T-helper 1 cell treated with Interleukin-12 subunit alpha and Interleukin-12 subunit beta and Interleukin-4 antibody, amounts not matched to agents 30 μg/mL and 1 μg/mL, for 36 hours (primary cell): ENCODE measurements at regions not wholly inside any gene's neighbourhood (a gene's known extent, or its start where the extent isn't known, plus 50 kb on each side); places are given as distances from the start of the nearest gene placed in this dataset.

Source experiments
- H3K27ac Mint-ChIP-seq: one replicate; pipeline ENCODE4 v1.8.0; 2021; ENCODE audit warnings: mild to moderate bottlenecking, mixed read lengths
- H3K27me3 Mint-ChIP-seq: one replicate; pipeline ENCODE4 v1.8.0; 2021; ENCODE audit warnings: low read depth, mixed read lengths
- H3K36me3 Mint-ChIP-seq: one replicate; pipeline ENCODE4 v1.8.0; 2021; ENCODE audit warnings: low read depth, mixed read lengths
- H3K4me1 Mint-ChIP-seq: one replicate; pipeline ENCODE4 v1.8.0; 2021; ENCODE audit warnings: low read depth, mixed read lengths
- H3K4me3 Mint-ChIP-seq: one replicate; pipeline ENCODE4 v1.8.0; 2021; ENCODE audit warnings: mild to moderate bottlenecking, moderate library complexity, mixed read lengths
- H3K9me3 Mint-ChIP-seq: one replicate; pipeline ENCODE4 v1.8.0; 2021; ENCODE audit warnings: mixed read lengths

DNA sequence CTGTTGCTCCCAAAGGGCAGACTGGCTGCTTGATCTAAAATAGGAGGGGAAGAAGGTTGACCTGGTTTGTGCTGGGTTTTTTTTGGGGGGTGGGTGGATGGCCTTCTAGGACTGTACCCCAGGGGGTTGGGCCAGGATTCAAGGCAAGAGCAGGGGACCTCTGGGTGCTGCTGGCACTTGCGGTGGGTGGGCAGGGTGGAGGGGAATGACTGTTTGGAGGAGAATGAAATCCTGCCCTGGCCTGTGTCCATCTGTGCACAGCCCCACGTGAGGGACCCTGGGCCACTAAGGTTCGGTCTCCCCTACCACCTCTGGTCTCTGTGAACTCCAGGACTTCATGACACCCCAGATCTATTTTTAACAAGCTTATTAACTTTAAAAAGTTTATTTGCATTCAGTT lies 414.2 kb downstream of the PTPRU start:
- no peak overlapping the region for H3K27ac Mint-ChIP-seq
- H3K36me3 Mint-ChIP-seq = peaks cover 2% of the 10 kb centered on the region
- H3K4me1 Mint-ChIP-seq = no peaks in the 10 kb centered on the region
- H3K9me3 Mint-ChIP-seq = no peaks in the 10 kb centered on the region
- peaks cover 13% of the 10 kb centered on the region for H3K27me3 Mint-ChIP-seq
- H3K4me3 Mint-ChIP-seq = no peak overlapping the region

DNA sequence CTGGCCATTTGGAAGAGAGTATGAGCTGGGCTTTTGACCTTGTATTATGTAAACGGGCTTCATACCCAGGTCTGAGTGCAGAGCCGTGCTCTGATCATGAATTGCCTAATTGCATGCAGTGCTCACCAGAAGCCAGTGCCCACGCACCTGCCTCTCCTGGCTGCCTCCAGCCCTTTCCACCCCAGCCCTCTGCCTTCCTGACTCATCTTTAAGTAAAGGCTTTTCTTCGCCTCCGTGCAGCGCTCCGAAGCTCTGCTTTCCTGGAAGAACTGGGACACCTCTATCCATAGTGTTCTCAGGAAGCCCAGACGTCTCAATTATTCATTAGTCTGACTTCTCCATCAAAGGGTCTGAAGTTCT lies 413.7 kb downstream of the PTPRU start:
- H3K36me3 Mint-ChIP-seq = peaks cover 2% of the 10 kb centered on the region
- H3K27ac Mint-ChIP-seq = no peak overlapping the region
- peaks cover 10% of the 10 kb centered on the region for H3K27me3 Mint-ChIP-seq
- H3K4me1 Mint-ChIP-seq = no peaks in the 10 kb centered on the region
- H3K4me3 Mint-ChIP-seq = no peak overlapping the region
- H3K9me3 Mint-ChIP-seq = no peaks in the 10 kb centered on the region

DNA sequence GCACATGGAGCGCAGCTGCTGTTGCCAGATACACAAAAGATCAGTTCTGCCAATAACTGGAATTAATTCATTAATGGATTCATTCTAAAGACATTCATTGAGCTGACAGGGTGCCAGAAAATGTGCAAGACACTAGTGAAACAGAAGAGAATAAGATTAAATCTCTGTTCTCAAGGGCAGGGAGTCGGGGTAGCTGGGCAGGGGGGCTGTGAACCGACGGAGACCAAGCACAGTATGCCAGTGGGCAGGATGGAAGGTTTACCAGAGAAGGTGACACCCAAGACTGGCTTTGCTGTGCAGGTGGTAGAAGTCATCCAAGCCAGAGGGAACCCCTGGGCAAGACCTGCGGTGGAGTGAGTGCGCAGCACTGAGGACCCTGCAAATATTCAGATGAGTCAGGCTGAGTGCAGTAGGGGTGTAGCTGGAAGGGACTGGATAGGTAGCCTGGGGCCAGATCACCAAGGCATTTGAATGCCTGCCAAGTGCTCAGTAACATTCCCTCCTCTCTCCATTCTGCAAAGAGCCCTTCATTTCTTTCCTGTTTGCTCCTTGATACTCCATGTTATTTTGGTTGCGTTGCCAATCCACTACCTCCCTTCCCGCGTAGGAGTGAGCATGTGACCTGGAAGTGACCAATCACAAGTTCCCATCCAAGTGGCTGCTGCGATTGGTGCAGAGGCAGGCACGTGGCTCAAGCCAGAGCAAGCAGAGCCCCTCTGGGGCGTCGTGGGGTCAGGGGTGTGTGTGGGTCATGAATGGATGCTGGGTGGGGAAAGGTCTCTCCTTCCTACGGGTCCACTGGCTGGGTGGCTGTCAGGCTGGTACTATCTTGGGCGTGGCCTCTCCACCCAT lies 413.1 kb downstream of the PTPRU start:
- peaks cover 2% of the 10 kb centered on the region for H3K36me3 Mint-ChIP-seq
- no peak overlapping the region for H3K4me3 Mint-ChIP-seq
- no peak overlapping the region for H3K27ac Mint-ChIP-seq
- no peaks in the 10 kb centered on the region for H3K9me3 Mint-ChIP-seq
- peaks cover 14% of the 10 kb centered on the region for H3K27me3 Mint-ChIP-seq
- no peaks in the 10 kb centered on the region for H3K4me1 Mint-ChIP-seq

DNA sequence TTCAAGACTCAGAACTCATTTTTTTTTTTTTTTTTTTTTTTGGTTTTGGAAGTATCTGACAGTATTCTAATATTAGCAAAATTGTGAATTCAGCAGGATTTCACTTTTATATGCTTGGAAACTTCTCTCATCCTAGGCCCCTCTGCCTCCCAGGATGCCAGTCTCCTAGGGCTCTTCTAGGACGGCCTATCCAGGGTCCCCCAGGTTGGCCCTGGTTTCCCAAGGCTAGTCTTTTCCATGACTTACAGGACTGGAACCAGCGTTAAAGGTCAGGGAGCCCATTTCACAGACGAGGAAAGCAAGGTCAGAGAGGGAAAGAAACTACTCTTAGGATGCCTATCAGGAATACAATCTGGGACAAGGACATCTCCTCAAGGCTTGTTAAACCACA lies 412.5 kb downstream of the PTPRU start:
- Mint-ChIP-seq H3K4me3 (no peak overlapping the region), H3K4me1 (no peaks in the 10 kb centered on the region), H3K9me3 (no peaks in the 10 kb centered on the region), H3K27ac (no peak overlapping the region), H3K36me3 (peaks cover 2% of the 10 kb centered on the region), H3K27me3 (peaks cover 14% of the 10 kb centered on the region)

DNA sequence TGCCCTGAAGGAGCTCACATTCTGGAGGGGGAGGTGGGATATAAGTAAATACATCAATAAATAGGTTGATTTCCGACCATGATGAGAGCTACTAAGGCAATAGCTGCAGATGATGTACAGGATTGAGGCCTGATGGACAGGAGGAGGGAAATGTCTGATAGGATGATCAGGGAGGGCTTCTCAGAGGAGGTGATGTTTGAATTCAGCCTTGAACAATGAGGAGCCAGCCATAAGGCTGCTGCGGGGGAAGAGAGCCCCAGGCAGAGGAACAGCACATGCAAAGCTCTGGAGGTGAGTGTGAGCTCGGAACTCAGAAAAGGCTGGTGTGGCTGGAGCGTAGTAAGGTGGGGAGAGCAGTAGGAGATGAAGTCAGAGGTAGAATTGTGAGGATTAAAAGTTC lies 411.7 kb downstream of the PTPRU start:
- H3K4me3 Mint-ChIP-seq = no peak overlapping the region
- H3K27me3 Mint-ChIP-seq = peaks cover 20% of the 10 kb centered on the region
- H3K4me1 Mint-ChIP-seq = no peaks in the 10 kb centered on the region
- H3K36me3 Mint-ChIP-seq = peaks cover 2% of the 10 kb centered on the region
- H3K27ac Mint-ChIP-seq = no peak overlapping the region
- no peaks in the 10 kb centered on the region for H3K9me3 Mint-ChIP-seq

DNA sequence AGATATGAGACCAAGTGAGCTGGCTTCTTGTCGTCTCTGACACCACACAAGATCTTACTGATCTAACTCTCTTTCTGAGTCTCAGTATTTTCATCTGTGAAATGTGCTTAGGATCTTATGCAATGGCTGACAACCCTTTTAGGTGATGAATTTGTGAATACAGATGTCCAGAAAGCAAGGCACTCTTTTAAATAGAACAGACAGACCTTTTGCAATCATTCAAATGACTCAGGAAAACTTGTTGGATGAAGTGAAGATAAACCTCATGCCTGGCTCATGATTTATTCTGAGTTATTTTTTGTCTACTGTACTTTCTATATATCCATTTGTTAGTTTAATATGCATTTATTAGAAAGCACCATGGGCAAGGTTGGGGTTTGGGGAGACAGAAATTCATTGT lies 411.3 kb downstream of the PTPRU start:
- H3K4me3 Mint-ChIP-seq = no peak overlapping the region

DNA sequence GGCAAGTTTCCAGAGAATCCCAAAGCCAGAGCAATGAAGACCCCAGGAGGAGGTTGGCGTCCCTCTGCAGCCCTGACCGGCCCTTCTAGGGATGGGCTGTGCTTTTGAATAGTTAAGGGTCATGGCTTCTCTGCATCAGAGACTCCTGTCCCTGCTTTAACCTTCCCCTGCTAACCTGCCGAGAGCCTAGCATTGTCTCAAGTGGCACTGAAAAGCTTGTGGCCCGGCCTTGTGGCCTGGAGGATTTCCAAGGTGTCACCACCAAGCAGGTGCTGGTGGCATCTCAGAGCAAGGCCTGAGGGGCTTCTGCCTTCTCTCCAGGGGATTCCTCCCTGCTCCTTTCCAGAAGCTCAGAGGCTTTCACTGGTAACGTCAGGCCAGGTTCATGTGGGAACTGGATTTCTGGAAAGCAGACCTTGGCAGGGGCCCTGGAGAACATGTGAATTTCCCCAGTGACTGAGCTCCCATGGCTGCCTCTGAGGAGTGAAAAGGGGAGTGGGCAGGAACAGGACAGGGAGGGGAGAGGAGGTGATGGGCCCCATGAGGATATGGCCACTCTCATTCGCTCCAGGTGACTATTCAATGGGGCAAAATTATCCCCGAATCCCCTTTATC lies 409.9 kb downstream of the PTPRU start:
- H3K36me3 Mint-ChIP-seq = peaks cover 2% of the 10 kb centered on the region
- no peaks in the 10 kb centered on the region for H3K9me3 Mint-ChIP-seq
- no peak overlapping the region for H3K4me3 Mint-ChIP-seq
- H3K4me1 Mint-ChIP-seq = no peaks in the 10 kb centered on the region
- H3K27ac Mint-ChIP-seq = no peak overlapping the region
- peaks cover 21% of the 10 kb centered on the region for H3K27me3 Mint-ChIP-seq

More for the DNA sequence above, 411.3 kb downstream of the PTPRU start:
- peaks cover 2% of the 10 kb centered on the region for H3K36me3 Mint-ChIP-seq
- H3K27me3 Mint-ChIP-seq = peaks cover 21% of the 10 kb centered on the region
- no peaks in the 10 kb centered on the region for H3K9me3 Mint-ChIP-seq
- no peaks in the 10 kb centered on the region for H3K4me1 Mint-ChIP-seq
- no peak overlapping the region for H3K27ac Mint-ChIP-seq

DNA sequence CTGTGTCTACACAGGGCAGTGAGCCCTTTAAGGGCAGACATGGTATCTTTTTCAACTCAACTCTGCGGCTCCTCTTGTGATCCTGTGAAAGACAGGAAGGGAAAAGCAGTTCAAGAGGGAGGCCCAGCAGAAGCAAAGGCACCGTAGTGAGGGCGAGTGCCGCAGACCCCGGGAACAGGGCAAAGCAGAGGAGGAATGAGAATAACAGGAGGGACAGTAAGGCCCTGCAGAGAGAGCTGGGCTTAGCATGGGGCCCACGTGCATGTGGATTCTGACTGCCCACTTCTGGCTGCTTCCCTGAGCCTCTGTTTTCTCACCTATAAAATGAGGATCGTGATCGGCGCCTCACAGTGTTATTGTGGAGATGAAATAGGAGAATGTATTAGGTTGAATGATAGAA lies 409.3 kb downstream of the PTPRU start:
- no peak overlapping the region for H3K27ac Mint-ChIP-seq
- H3K4me3 Mint-ChIP-seq = no peak overlapping the region
- H3K36me3 Mint-ChIP-seq = peaks cover 2% of the 10 kb centered on the region
- H3K4me1 Mint-ChIP-seq = no peaks in the 10 kb centered on the region
- H3K27me3 Mint-ChIP-seq = peaks cover 21% of the 10 kb centered on the region
- H3K9me3 Mint-ChIP-seq = no peaks in the 10 kb centered on the region

DNA sequence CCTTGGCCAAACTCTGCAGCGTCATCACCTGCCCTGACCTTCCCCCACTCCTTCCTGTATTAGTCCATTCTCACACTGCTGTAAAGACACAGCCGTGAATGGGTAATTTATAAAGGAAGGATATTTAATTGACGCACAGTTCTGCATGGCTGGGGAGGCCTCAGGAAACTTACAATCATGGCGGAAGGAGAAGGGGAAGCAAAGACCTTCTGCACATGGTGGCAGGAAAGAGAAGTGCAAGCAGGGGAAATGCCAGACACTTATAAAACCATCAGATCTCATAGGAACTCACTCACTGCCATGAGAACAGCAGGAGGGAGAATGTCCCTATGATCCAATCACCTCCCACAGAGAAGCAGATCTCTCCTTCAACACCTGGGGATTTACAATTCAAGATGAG lies 408.5 kb downstream of the PTPRU start:
- H3K36me3 Mint-ChIP-seq = peaks cover 2% of the 10 kb centered on the region
- peaks cover 21% of the 10 kb centered on the region for H3K27me3 Mint-ChIP-seq
- H3K9me3 Mint-ChIP-seq = no peaks in the 10 kb centered on the region
- no peak overlapping the region for H3K27ac Mint-ChIP-seq
- no peaks in the 10 kb centered on the region for H3K4me1 Mint-ChIP-seq
- H3K4me3 Mint-ChIP-seq = no peak overlapping the region

DNA sequence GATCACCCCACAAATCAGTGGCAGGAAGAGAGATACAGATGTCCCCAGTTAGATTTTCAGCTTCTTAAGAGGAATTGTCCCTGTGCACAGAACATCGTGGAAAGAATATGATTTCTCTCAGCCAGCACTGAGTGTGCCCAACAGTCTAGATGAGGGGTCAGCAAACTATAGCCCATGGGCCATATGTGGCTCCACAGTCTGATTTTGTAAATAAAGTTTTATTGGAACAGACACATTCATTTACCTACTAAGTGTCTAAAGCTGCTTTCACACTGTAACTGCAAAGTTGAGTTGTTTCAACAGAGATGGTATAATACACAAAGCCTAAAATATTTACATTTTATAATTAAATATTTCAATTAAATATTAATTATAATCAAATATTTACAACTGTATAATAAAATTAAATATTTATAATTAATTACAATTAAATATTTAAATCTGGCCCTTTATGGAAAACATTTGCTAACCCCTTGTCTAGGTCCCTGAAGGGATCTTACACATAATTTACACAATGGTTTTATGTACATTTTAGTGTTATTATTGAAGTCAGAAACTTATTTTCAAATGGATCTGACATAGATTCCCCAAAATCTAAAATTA lies 407.6 kb downstream of the PTPRU start:
- H3K27ac Mint-ChIP-seq = no peak overlapping the region
- no peak overlapping the region for H3K4me3 Mint-ChIP-seq
- H3K27me3 Mint-ChIP-seq = peaks cover 21% of the 10 kb centered on the region
- no peaks in the 10 kb centered on the region for H3K4me1 Mint-ChIP-seq
- peaks cover 2% of the 10 kb centered on the region for H3K36me3 Mint-ChIP-seq
- no peaks in the 10 kb centered on the region for H3K9me3 Mint-ChIP-seq

DNA sequence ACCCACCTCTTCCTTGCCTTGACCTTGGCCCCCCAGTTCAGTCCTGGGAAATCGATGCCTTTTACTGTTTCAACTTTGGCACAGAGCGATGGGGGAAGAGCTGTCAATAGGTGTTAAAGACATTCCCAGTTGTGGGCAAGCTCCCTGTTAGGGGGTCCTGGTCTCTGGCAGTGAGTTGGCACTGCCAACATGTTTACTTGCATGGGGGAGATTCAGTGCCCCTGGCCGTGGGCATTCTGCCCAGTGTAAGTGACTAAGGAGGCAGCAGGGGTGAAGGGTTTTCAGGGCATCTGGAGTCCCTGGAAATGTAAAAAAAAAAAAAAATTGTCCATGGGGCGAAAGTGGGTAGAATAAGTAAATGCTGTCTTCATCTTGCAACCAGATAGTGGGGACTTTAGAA lies 407.0 kb downstream of the PTPRU start:
- H3K9me3 Mint-ChIP-seq = no peaks in the 10 kb centered on the region
- no peak overlapping the region for H3K4me3 Mint-ChIP-seq
- no peaks in the 10 kb centered on the region for H3K4me1 Mint-ChIP-seq
- H3K27ac Mint-ChIP-seq = no peak overlapping the region
- H3K36me3 Mint-ChIP-seq = peaks cover 2% of the 10 kb centered on the region
- H3K27me3 Mint-ChIP-seq = peaks cover 18% of the 10 kb centered on the region

DNA sequence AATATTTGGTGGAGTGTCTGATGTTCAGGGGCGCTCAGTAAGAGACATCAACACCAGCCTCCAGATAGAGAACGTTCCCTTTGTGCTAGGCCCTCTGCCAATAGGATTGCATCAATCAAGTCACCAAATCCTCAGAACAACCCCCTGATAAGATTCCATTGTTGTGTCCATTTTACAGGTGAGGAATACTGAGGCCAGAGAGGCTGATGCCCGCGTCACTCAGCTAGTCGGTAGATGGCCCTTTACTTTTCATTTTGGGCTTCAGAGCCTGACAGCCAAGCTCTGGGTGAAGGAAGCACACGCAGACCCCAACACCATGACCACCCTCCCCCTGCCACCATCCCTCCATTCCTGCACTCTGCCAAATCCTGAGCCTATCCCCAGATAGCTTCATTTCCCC lies 406.2 kb downstream of the PTPRU start:
- Mint-ChIP-seq H3K4me3 (no peak overlapping the region), H3K27ac (no peak overlapping the region), H3K36me3 (no peaks in the 10 kb centered on the region), H3K9me3 (no peaks in the 10 kb centered on the region), H3K27me3 (peaks cover 11% of the 10 kb centered on the region), H3K4me1 (no peaks in the 10 kb centered on the region)

DNA sequence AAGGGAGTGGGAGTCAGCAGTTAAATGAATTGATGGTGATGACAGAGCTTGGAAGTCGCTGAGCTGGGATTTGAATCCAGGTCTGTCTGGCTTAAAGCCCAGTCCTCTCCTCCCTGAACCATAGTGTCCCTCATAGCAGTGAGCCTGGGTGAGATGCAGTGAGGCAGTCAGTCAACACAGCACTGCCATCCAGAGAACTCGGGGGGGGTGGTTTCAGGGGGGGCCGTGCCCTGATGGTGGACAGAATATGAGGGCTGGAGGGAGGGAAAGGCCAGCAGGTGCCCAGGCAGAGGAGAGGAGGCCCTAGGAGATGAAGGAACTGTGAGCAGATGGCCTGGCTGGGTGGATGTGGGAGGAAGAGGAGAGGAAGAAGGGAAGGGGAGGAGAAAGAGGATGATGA lies 405.6 kb downstream of the PTPRU start:
- Mint-ChIP-seq H3K9me3 (no peaks in the 10 kb centered on the region), H3K4me1 (no peaks in the 10 kb centered on the region), H3K27me3 (peaks cover 11% of the 10 kb centered on the region), H3K36me3 (no peaks in the 10 kb centered on the region), H3K4me3 (no peak overlapping the region), H3K27ac (no peak overlapping the region)

DNA sequence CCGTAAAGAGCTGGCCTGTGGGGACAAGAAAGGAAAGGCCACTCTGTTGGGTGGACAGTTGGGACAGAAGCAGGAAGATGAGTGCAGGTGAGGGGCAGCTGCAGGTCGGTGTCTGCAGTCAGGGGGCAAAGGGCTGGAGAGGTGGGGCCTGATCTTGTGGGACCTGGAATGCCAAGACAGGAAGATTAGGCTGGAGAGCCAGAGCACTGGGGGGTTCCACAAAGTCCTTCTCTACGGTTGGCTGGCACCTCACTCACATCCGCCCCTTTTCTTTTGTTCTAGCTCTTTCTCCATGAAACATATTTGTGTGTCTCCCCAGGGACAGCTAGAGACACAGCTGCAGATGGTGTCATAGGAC lies 404.1 kb downstream of the PTPRU start:
- H3K36me3 Mint-ChIP-seq = no peaks in the 10 kb centered on the region

DNA sequence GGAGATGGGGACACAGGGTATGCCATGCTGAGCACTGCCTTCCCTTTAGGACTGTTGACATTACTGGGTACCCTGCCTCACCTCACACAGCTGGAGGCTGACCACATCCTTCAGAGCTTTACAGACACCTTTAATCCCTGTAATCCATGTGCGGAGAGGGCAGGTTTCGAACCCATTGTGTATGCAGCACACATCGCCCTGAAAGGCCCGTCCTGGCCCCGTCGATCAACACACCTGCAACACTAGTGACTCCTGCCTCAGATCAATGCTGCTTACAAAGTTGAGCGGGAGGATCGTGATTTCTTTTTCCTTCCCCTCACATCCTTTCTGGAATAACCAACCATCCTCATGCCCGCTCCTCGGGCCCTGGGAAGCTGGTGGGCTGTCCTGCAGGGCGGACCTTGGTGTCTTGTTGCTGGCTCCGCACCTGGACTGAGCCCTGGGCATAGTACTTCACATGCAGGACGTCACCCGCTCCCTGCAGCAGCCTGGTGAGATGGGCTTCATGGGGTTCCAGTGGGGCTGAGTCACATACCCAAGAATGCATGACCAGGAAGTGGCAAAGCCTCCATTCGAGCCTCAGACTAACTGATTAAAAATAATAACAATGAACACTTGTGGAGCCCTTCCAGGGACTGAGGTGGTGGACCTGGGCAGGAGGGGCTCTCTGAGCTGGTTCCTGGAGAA lies 403.6 kb downstream of the PTPRU start:
- peaks cover 11% of the 10 kb centered on the region for H3K27me3 Mint-ChIP-seq
- no peaks in the 10 kb centered on the region for H3K9me3 Mint-ChIP-seq
- H3K4me3 Mint-ChIP-seq = no peak overlapping the region
- H3K4me1 Mint-ChIP-seq = no peaks in the 10 kb centered on the region
- no peak overlapping the region for H3K27ac Mint-ChIP-seq
- no peaks in the 10 kb centered on the region for H3K36me3 Mint-ChIP-seq

More for the DNA sequence above, 404.1 kb downstream of the PTPRU start:
- peaks cover 11% of the 10 kb centered on the region for H3K27me3 Mint-ChIP-seq
- H3K4me1 Mint-ChIP-seq = no peaks in the 10 kb centered on the region
- no peak overlapping the region for H3K4me3 Mint-ChIP-seq
- H3K27ac Mint-ChIP-seq = no peak overlapping the region
- H3K9me3 Mint-ChIP-seq = no peaks in the 10 kb centered on the region
